NCI-H2029 treated with DMSO at 0.1 percent for 48 hours (cell line): ENCODE measurements at regions not wholly inside any gene's neighbourhood (a gene's known extent, or its start where the extent isn't known, plus 50 kb on each side); places are given as distances from the start of the nearest gene placed in this dataset.
"Not testable (repeated sequence)": the region's sequence is repeated elsewhere in the genome, so short reads cannot be mapped to it uniquely, and the experiment has no call there.

Experiments used
- DNase-seq: peaks from one replicate; lab custom pipeline; 2025; lab: John Stamatoyannopoulos, UW

- DNase-seq: no peak
Measured at GRCh38 chr6:8906699-8907098, 471.4 kb upstream of the SLC35B3 start.

GRCh38 chr6:8905757-8906156 is 470.4 kb upstream of the SLC35B3 start:
- no peak for DNase-seq

GRCh38 chr6:8904754-8905153 is 469.4 kb upstream of the SLC35B3 start:
- no peak for DNase-seq

- DNase-seq: peak; percentile 73
Measured at GRCh38 chr6:8900056-8900455, 464.7 kb upstream of the SLC35B3 start.

- DNase-seq: no peak
Measured at GRCh38 chr6:8889514-8889913, 454.2 kb upstream of the SLC35B3 start.

- DNase-seq: no peak
Measured at GRCh38 chr6:8888468-8888867, 453.1 kb upstream of the SLC35B3 start.

- DNase-seq: no peak
Measured at GRCh38 chr6:8881663-8882062, 446.3 kb upstream of the SLC35B3 start.

- no peak for DNase-seq
Measured at GRCh38 chr6:8879334-8879733, 444.0 kb upstream of the SLC35B3 start.

GRCh38 chr6:8875986-8876385 is 440.6 kb upstream of the SLC35B3 start:
- no peak for DNase-seq

GRCh38 chr6:8872589-8872988 is 437.2 kb upstream of the SLC35B3 start:
- DNase-seq: no peak

GRCh38 chr6:8865451-8865850 is 430.1 kb upstream of the SLC35B3 start:
- no peak for DNase-seq

GRCh38 chr6:8860671-8861070 is 425.3 kb upstream of the SLC35B3 start:
- no peak for DNase-seq

GRCh38 chr6:8859501-8859900 is 424.2 kb upstream of the SLC35B3 start:
- DNase-seq: no peak

GRCh38 chr6:8858854-8859331 is 423.5 kb upstream of the SLC35B3 start:
- no peak for DNase-seq

- DNase-seq: no peak
Measured at GRCh38 chr6:8857160-8857559, 421.8 kb upstream of the SLC35B3 start.

- DNase-seq: no peak
Measured at GRCh38 chr6:8855411-8855810, 420.1 kb upstream of the SLC35B3 start.

- DNase-seq: no peak
Measured at GRCh38 chr6:8852332-8852731, 417.0 kb upstream of the SLC35B3 start.

GRCh38 chr6:8846680-8847079 is 411.3 kb upstream of the SLC35B3 start:
- not testable (repeated sequence) for DNase-seq

GRCh38 chr6:8845690-8846089 is 410.3 kb upstream of the SLC35B3 start:
- no peak for DNase-seq

- no peak for DNase-seq
Measured at GRCh38 chr6:8844968-8845367, 409.6 kb upstream of the SLC35B3 start.

- DNase-seq: no peak
Measured at GRCh38 chr6:8839626-8840025, 404.3 kb upstream of the SLC35B3 start.

- DNase-seq: no peak
Measured at GRCh38 chr6:8837343-8837742, 402.0 kb upstream of the SLC35B3 start.

- DNase-seq: not testable (repeated sequence)
Measured at GRCh38 chr6:8832695-8833094, 397.4 kb upstream of the SLC35B3 start.

GRCh38 chr6:8831366-8832152 is 396.2 kb upstream of the SLC35B3 start:
- DNase-seq: no peak
